Right forelimb (tissue), 1 donor: ENCODE measurements at regions not wholly inside any gene's neighbourhood (a gene's known extent, or its start where the extent isn't known, plus 50 kb on each side); places are given as distances from the start of the nearest gene placed in this dataset.

Source experiments
- DNase-seq: peaks from one replicate; pipeline ENCODE4 v3.0.0-alpha.2; 2018

DNA sequence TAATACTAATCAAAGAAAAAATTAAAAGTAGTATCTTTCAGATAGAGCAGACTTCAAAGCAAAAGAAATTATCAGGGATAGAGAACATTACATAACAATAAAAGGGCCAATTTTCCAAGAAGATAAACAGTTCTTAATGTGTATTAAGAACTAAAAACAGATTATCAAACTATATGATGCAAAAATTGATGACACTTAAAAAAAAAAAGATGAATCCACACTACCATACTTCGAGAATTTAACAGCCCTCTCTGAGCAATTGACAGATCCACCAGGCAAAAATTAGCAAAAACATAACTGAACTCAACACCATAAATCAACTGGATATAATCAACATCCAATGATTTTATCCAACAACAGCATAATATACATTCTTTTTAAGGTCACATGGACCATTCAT is 686.5 kb downstream of the LRFN5 start:
- no peak for DNase-seq

DNA sequence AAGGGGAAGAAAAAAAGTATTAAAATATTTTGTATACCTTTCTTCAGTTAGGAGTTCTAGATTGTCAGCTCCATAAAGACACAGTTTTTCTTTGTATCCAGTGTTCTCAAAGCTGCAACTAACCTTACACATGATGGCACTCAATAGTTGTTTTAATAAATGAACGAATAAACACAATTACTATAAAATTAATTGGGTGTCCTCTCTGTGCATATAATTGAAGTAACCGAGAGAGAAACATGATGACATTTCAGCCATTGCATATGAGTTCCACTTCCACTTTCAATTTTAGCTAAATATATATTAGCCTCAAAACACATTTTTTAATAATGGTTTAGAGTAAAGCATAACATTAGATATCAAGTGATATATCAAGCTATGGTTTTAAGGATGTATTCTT is 671.2 kb downstream of the LRFN5 start:
- DNase-seq: no peak

DNA sequence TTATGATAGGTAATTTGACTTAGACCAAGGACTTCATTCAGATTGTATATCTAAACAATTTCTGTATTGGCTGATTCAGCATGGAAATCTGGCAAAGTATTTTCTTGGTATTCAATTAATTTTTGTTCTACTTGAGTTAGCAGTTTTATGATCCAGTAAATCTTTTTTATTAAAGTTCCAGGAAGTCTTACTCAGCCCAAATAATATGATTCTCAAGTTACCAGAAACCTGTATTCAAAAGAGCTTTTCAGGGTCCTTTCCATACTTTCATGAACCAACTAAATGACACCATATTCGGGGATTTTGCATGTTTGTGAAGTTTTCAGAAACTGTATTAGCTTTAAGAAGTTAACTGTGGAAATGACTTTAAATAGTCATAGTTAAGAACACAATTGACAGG is 662.6 kb downstream of the LRFN5 start:
- DNase-seq: no peak

DNA sequence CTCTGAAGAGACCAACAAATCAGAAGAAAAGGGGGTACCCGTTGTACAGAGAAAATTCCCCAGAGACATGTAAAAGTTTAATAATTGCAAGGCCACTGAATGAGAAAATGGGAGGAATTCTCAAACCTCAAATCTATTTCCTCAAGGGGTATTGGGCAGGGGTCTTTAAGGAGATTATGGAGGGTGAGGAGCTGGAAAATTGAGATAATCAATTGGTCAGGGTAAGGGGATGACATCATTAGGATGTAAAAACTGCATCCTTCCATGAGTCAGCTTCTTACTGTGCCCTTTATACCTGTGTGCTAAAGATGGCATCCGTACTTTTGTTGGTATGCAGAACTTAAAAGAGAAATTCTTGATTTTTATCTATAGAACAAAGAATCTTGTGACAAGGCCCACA is 641.5 kb downstream of the LRFN5 start:
- DNase-seq: no peak

DNA sequence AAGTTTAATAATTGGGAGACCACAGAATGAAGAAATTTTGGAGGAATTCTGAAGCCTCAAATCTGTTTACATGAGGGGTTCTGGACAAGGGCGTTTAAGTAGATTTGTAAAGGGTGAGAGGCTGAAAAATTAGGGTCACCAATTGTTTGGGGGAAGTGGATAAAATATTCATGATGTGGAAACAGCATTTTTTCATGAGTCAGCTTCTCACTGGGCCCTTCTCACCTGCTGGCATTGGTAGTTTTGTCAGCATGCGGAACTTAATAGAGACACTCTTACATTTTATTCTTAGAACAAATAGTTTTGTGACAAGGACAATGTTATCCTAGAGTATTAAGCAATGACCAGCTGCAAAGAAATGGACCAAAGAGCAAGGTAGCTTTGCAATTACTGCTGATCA is 634.4 kb downstream of the LRFN5 start:
- no peak for DNase-seq

DNA sequence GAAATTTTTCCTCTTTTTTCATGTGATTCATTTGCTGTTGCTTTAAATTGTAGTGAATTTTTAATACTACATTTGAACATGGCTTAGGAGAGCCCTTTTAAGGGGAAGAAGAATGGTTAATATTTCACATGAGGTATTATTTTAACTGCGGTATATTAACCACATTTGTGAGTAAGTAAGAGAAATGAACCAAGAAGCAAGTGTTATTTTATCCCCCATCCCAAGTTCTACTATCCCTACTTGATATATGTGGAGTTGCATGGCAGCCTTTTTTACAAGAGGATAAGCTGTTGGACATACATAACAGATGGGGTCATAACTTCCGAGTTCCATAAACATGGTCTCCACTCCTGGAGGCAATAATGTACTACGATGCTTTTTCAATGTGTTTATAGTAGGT is 623.3 kb downstream of the LRFN5 start:
- DNase-seq: no peak

DNA sequence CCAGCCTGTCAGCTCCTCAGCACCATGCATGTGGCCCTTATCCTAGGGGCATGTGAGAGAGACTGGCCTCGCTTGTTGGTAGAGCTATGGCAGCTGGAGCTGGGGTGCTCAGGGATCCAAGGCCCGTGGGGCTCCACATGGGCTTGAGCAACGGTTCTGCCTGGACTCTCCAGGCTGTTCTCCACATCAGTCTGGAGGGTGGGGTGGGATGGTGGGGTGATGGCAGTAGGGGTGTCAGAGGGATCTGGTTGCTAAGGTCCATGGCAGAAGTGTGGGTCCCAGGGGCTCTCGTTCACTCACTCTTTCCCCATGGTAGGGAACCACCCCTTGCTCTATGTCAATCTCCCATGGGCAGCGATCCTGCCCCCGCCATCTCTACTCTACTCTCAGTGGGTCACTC is 622.6 kb downstream of the LRFN5 start:
- no peak for DNase-seq

DNA sequence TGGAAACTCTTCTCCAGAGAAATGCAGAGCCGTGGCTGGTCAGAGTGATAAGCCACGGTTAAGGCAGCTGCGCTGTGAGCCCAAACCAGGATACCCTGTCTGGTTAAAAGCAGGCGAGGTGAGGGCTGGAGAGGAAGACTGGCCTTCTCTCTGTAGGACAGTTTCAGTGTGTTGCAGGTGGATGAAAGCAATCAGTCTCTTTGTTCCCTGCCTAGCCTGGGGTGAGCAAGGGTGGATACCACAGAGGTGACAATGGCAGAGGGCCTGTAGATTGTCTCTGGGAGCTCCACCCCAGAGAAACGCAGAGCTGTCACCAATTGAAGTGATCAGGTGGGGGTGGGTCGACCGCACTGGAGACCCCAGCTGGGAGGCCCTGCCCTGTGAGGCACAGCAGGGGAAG is 621.9 kb downstream of the LRFN5 start:
- DNase-seq: no peak

DNA sequence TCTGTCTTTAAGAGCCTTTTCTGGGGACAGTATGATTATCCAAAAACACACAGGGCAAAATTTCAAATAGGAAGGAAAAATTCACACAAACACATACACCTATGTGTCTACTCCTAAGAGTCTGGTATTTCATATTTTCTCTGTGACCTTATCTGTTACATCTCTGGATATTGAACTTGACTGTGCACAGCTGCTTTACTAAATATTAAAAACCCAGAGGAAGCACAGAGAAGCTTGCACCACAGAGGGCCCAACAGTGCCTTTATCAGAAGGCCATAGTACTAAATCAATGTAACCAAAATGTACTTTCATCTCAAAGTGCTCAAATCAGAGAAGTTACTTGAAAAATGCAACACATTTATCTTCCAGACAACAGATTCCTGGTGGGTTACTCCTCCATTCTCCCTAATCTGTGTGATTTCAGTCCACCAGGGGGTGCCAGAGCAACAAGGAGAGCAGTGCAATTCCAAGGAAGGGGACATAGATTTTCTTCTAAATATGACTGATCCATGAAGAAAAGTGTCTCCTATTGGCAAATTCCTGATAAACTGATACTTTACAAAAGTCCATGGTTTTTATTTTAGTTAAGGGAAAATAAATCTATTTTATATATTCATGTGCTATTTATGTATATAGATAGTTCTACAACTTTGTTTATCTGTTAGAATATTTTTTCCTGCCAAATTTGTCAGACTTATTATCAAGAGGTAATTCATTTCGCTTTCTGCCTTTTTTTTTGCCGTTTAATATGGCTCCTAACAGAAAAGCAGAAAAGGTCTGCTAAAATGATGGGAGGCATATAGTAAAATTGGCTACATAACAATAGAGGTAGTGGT is 617.6 kb downstream of the LRFN5 start:
- peak; percentile 79 for DNase-seq

DNA sequence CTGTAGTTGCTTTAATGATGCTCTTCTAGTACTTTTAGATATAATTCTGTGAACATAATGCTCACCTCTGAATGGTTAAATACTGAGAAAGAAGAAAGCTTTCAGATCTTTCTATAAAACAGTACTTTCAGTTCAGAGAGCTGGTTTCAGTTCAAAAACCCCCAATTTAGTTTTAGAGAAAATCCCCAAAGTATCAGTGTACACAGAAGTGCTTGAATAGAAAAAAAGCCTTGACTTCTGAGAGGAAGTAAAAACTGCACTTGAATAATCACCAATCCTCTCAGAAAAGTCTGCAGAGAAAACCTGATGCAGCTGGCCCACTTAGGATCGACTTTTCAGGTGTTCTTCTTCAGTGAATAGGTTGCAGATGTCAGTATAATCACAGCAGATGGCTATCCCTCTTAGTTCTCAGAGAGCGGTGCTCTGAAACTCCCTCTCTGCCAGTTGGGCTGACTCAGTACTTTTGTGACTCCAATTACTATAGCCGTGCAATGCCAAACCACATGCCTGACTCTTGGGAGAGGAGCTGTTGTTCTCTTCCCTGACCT is 616.3 kb downstream of the LRFN5 start:
- DNase-seq: peak; percentile 52

DNA sequence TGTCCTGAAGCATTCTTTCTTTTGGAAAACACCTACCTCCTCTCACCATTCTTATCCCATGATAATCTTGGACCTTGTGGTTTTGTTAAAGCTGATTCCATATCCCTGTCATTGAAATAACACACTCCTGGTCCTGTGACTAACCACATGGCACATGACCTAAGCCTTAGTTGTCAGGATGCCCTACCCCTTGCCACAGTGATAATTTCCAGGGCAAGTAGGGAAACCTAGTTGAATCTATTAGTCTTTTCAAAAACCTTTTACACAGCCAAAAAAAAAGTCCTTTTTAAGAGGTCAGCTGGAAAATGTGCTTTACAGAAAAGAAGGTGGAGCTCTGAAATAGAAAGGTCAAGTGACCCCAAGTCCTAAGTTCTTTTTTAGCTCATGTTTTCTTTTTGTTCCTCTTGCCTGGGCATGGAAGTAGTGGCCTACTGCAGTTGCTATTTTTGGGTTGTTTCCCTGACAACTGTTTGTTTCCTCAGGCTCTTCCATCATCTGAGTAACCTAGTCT is 608.4 kb downstream of the LRFN5 start:
- no peak for DNase-seq

DNA sequence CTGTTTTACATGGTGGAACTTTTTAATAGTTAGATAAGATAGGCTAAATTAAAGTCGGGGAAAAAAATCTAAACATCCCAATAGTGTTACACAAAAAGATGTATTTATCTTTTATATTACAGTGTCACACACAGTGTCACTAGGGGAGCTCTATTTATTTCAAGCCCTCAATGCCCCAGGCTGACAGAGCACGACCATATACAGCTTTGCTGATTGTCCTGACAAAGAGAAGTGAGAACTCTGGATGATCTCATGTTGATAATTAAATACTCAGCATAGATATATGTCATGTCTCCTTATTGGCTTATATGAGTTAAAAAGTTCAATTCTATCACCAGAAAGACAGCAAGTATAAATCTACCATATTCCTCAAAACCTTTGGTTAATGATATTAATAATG is 594.3 kb downstream of the LRFN5 start:
- no peak for DNase-seq

DNA sequence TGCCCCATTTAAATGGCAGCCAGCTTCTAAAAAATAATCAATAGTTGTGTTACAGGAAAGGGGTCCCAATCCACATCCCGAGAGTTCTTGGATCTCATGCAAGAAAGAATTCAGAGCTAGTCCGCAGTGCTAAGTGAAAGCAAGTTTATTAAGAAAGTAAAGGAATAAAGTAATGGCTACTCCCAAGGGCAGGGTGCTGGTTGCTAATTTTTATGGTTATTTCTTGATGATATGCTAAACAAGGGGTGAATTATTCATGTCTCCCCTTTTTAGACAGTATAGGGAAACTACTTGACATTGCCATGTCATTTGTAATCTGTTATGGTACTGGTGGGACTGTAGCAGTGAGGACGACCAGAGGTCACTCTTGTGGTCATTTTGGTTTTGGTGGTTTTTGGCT is 591.3 kb downstream of the LRFN5 start:
- no peak for DNase-seq

DNA sequence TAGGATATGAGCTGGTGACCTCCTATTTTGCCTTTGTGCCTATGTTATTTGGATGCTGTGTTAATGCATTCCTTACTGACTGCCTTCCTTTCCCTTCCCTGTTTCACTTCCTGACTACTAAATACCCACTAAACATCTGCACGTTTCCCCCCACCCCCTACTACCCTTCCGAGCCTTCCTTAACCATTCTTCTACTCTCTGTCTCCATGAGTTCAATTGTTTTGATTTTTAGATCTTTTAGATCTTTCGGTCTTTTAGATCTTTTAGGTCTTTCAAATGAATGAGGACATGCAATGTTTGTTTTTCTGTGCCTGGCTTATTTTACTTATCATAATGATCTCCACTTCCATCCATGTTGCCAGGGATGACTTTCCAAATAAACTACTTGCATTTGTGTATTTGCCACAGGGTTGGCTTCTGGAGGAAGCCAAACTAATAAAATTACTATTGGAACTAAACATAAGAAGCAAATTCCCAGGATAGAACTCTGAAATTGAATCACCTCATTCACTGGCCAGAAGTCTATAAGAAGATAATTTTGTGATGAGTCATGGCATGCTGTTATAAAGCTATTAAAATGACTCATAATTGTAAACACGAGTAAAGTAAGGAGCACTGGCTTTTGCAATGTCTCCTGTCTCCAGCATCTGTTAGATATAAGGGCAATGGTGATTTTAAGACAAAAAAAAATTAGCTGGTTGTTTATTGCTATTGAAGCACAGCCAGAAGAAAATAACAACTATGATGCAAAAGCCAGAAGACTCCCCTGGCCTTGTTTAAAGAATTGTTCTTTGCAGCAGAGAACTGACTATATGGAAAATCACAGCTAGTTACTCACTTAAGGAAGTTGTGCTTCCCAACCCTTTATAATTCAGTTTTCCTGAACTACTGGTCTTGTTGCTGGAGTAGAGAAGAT is 586.3 kb downstream of the LRFN5 start:
- no peak for DNase-seq

DNA sequence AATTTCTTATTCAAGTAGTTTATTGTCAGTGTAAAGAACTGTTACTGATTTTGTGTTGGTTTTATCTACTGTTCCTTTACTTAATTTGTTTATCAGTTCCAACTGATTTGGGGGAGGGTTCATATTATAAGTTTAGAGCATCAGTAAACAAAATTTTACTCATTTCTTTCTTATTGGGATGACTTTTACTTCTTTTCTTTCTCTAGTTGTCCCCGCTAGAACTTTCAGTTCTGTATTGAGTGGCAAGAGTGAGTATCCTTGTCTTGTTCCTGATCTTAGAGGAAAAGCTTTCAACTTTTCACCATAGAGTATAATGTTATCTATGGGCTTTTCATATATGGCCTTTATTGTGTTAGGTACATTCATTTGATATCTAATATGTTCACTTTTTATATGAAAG is 584.1 kb downstream of the LRFN5 start:
- no peak for DNase-seq

DNA sequence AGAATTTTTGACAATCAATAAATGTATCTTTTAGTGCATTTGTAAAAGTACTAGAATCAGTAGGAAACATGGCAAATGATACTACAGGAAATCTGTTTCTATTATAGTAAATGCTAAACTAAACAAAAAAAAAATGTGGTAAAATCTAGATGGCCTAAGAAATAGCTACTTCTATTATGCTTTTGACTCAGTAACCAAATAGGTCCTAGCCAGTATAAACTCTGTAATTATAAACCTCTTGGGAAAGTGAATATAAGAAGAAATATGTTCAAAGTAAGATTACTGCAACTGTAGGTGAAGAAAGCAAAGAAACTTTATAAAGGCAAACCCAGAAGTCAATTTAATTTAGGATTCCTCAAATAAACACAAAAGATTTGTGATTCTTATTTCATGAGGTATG is 581.2 kb downstream of the LRFN5 start:
- no peak for DNase-seq

DNA sequence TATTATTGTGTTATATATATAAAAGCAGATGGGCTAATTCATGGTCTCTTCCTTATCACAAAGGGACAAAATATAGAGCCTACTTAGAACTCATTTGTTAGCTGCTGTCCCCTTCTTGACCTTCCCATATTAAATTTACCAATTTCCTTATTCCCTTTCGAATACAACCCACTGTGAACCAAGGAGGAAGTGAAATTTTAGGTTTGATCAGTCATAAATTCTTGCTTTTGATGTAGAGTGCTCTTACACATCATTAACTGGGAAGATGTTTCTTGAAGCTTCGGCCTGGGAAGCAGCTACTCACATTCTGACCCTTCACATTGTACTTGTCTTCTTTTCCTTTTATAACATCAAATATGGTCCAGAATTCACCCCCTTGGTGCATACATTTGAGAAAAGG is 579.0 kb downstream of the LRFN5 start:
- no peak for DNase-seq

DNA sequence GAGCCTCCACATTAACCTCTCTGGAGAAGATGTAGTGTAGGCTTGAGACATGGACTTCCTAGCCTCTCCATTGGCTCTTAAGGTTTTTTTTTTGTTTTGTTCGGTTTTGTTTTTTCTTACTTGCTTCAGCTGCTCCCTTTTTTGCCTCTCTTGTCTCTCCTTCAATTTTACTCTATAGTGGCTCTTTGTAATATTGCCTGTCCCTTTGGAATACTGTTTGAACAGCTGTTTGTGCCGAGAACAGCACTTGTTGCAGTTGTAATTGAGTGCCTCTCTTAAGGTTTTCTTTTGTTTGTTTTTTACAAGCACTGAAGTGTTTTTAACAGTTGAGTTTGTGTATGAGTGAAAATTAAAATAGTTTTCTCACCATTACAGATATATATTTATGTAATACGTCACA is 567.7 kb downstream of the LRFN5 start:
- no peak for DNase-seq

DNA sequence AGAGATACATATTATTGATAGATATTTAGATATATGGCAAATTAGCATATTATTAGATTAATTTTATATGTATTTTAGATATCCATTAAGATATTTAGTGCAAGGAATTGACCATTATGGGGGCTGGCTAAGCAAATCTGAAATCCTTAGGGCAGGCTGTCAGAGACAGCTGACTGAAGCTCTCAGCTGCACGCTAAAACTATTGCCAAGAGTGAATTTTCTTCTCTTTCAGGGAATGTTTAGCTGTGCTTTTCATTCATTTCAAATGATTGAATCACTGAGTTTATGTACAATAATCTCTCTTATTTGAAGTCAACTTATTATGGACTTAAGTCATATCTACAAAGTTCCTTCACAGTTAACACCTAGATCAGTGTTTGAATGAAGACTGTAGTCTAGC is 566.5 kb downstream of the LRFN5 start:
- no peak for DNase-seq

DNA sequence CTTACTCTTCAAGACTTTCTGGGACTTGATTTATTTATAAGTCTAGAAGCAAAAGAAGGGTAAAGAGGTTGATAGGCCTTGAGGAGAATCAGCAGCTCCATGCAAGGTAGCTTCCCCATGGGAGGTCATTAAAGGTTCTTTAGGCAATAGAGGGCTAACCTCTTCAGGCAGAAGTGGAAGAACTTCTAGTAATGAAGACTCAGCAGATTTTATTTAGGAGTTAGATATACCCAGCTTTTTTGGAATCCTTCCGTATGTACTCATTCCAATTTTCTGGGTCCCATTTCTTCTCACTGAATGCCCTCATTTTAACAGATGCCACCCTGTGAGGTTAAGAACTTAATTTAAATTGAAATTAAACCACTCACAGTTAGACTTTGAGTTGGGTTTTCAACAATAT is 565.6 kb downstream of the LRFN5 start:
- no peak for DNase-seq

DNA sequence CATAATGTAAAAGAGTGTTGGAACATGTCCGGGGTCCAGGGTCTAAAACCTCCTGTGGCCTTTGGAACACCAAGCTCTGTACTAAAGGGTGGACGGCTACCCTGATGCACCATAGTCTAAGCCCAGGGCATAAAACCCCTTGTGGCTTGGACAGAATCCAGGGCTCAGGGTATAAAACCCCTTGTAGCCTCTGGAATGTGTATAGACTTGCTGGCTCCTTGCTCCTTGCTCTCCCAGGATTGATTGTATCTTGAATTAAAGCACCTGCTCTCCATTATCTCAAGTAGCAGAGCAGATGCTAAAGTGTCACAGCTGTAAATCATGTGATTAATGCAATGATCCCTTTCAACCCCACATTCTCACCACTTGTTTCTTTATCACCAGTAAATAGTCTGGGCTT is 556.5 kb downstream of the LRFN5 start:
- no peak for DNase-seq

DNA sequence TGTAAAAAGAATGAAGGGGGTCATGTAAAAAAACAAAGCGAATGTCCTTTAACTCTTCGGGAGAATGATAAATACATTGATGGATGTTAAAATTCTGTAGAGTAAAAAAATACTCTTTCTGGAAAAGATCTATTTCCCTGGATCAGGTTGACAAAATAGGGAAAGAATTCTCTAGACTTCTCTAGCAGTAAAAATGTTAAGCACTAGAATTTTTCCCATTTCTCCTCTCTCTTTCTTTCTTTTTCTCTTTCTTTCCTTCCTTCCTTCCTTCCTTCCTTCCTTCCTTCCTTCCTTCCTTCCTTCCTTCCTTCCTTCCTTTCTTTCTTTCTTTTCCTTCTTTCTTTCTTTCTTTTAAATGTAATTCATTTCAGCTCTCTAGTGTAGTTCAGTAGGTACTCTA is 552.5 kb downstream of the LRFN5 start:
- DNase-seq: no peak

DNA sequence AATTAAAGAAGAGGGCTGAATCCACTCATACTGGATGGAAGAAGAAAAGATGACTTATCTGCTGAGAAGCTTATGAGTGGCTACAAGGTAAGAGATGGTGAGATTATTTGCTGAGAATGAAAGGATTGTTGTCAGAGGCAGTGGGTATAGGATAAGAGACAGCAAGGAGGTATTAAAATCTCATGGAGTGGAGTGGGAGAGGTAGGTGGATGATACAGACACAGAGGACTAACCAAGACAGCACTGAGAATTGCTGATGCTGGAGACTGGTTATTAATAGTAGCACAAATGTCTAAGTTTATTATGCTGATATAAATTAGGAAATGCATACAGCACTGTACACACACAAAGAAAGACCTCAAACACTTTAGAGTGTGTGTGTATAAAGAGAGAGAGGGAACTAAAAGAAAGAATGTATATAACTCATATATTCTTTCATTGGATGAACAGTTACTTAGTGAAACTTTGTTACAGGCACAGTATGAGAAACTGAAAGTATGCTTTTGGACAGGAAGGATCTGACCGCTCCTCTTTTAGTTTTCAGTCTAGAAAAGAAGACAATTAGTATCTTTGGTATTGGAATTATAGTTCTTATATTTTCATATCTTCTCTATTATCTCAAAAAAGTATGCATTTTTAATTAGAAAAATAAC is 543.1 kb downstream of the LRFN5 start:
- no peak for DNase-seq
